WERI-Rb-1 (cell line): ENCODE measurements at regions not wholly inside any gene's neighbourhood (a gene's known extent, or its start where the extent isn't known, plus 50 kb on each side); places are given as distances from the start of the nearest gene placed in this dataset.

ENCODE experiments used
- DNase-seq: peaks from one replicate; pipeline ENCODE4 v3.0.0-alpha.2; 2020
- H3K27ac ChIP-seq: fragments of 250-450 bp; sonication (Bioruptor Pico); 2 replicates; pipeline ENCODE4 v1.5.1; 2020; ENCODE audit warnings: mild to moderate bottlenecking, moderate library complexity
- H3K27me3 ChIP-seq: fragments of 250-450 bp; sonication (Bioruptor Pico); 2 replicates; pipeline ENCODE4 v1.5.1; 2021; ENCODE audit warnings: mild to moderate bottlenecking, low read depth, moderate library complexity; ENCODE audit not compliant: insufficient read depth, severe bottlenecking
- H3K36me3 ChIP-seq: fragments of 250-450 bp; sonication (Bioruptor Pico); 2 replicates; pipeline ENCODE4 v1.5.1; 2020; ENCODE audit warnings: mild to moderate bottlenecking, moderate library complexity
- H3K4me3 ChIP-seq: 2 replicates; pipeline ENCODE4 v1.5.1; 2011; ENCODE audit warnings: low read depth, mild to moderate bottlenecking, control low read depth, low read length
- H3K9me3 ChIP-seq: fragments of 250-450 bp; sonication (Bioruptor Pico); 2 replicates; pipeline ENCODE4 v1.5.1; 2021; ENCODE audit warnings: mild to moderate bottlenecking, moderate library complexity; ENCODE audit not compliant: severe bottlenecking
- TF ChIP-seq, protein P1 (sequence below): IDR thresholded peaks from 2 replicates; pipeline ENCODE4 v1.5.1; 2011; ENCODE audit warnings: low read depth, mild to moderate bottlenecking, control low read depth, inconsistent platforms, low read length

DNA sequence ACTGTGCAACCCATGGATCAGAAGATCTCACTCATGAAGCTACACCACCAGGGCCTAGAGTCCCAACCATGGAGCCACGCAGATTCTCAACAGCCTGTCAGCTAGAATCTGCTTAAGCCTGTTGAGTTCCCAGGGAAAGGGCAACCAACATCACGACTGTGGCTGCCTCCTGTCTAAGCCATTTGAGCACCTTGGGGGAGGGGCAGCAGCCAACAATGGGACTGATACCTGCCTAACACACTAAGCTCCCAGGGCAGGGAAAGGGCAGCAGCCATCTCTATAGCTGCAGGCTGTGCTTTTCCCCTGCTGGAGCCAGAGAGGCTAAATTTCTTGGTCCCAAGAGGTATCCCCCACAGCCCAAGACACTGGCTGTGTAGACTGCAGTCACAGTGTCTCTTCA is 96.5 kb upstream of the TCEAL2 start:
- Histone ChIP-seq H3K36me3 (no peaks in the 10 kb centered on the region), H3K27ac (no peak overlapping the region), H3K9me3 (no peaks in the 10 kb centered on the region), H3K27me3 (peaks cover 2% of the 10 kb centered on the region), H3K4me3 (no peak overlapping the region)
- DNase-seq: no peak
- TF ChIP-seq, protein P1, sequence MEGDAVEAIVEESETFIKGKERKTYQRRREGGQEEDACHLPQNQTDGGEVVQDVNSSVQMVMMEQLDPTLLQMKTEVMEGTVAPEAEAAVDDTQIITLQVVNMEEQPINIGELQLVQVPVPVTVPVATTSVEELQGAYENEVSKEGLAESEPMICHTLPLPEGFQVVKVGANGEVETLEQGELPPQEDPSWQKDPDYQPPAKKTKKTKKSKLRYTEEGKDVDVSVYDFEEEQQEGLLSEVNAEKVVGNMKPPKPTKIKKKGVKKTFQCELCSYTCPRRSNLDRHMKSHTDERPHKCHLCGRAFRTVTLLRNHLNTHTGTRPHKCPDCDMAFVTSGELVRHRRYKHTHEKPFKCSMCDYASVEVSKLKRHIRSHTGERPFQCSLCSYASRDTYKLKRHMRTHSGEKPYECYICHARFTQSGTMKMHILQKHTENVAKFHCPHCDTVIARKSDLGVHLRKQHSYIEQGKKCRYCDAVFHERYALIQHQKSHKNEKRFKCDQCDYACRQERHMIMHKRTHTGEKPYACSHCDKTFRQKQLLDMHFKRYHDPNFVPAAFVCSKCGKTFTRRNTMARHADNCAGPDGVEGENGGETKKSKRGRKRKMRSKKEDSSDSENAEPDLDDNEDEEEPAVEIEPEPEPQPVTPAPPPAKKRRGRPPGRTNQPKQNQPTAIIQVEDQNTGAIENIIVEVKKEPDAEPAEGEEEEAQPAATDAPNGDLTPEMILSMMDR: no peak

DNA sequence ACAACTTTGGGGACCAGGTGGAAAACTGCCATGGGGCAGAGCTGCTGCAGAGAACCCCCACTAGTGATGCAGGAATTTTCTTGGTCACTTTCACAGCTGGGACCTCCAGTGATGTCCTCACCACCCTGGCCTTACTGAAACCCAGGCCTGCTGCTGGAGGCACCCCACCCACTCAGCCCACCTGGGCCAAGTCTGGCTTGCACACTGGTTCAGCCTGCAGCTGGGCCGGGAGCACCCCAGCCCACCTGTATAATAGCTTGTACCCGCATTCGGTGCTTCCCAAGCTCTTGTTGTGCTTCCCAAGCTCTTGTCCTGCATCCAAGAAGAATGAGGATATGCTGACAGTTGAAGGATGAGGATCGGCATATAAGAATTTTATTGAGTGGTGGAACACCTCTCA is 86.4 kb upstream of the ZMAT1 start:
- H3K9me3 ChIP-seq: no peaks in the 10 kb centered on the region
- no peaks in the 10 kb centered on the region for H3K36me3 ChIP-seq
- peaks cover 8% of the 10 kb centered on the region for H3K27me3 ChIP-seq
- H3K27ac ChIP-seq: no peak overlapping the region
- no peak overlapping the region for H3K4me3 ChIP-seq
- no peak for DNase-seq
- TF ChIP-seq, protein P1: no peak

DNA sequence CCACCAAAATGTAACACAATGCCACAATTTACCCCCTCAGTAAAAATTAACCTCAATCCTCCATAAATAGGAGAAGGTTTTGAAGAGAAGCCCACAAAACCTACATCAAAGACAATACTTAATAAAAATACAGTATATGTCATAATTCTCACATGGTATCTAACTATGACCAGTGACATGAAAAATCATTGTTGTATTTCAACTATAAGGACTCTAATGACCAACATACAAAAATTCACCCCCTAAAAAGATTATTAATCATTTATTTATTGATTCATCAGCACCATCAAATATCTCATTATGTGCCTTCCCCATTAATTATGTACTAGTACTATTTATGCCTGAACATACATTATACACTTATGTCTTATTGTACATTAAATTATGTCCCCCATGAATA is 77.1 kb upstream of the ZMAT1 start:
- no peak for DNase-seq
- H3K4me3 ChIP-seq: no peak overlapping the region
- TF ChIP-seq, protein P1: no peak
- H3K27ac ChIP-seq: no peak overlapping the region
- peaks cover 4% of the 10 kb centered on the region for H3K9me3 ChIP-seq
- peaks cover 16% of the 10 kb centered on the region for H3K27me3 ChIP-seq
- H3K36me3 ChIP-seq: no peaks in the 10 kb centered on the region

DNA sequence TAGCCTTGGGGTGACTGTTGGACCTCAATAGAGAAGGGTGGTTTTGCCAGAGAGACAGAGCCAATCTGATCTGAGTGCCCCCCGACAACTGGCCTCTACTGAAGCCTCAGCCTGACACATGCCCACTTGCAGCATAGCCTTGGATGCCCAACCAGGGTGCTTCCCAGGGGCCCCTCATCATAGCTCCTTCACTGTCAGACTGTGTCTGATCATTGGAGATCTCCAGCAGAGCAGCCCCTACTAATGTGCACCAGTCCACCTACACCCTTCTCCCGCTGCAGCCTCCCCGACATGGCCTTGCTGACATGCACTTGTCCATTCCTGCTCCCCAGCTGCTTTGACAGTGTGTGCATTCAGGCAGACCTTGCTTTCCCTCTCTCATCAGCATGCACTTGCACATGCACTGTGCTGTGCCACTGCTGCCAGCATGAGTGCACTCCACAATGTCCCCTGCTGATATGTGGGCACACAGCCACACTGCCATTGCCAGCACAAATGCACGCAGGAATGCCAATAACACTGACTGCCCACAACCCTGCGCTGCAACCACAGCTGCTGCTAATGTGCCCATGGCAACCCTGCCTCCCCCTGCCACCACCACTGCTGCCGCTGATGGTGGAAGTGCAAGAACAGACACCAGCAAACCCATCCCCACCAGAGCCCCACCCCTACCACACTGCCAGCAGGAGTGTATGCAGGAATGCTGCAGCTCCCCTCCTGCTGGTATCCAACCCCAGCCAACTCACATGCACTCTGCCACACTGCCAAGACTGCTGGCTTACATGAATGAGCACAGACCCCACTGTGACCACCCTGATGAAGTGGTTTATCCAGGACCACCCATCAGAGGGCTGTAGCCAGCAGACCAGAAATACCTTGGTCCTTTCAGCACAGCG is 68.1 kb upstream of the ZMAT1 start:
- Histone ChIP-seq H3K9me3 (peaks cover 4% of the 10 kb centered on the region), H3K36me3 (no peaks in the 10 kb centered on the region), H3K27me3 (peaks cover 23% of the 10 kb centered on the region), H3K27ac (no peak overlapping the region), H3K4me3 (no peak overlapping the region)
- TF ChIP-seq, protein P1: no peak
- no peak for DNase-seq

DNA sequence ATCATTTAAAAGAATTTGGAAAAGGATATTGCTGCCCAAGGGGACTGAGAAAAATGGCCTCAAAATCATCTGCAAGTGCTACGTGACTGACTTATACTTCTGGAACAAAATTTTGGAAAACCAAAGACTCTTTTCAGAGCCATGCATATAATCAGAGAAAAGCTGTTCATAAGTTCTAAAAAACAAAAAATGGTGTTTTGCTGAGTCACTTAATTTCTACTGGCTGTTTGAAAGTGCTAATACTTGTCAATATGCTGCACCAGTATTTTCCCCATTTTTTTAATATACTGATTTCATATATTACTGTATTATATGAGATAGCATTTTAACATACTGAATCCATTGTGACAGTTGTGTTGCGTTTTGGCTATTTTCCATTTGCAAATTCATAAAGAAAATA is 61.5 kb upstream of the ZMAT1 start:
- peaks cover 13% of the 10 kb centered on the region for H3K27me3 ChIP-seq
- H3K36me3 ChIP-seq: no peaks in the 10 kb centered on the region
- no peak overlapping the region for H3K27ac ChIP-seq
- no peaks in the 10 kb centered on the region for H3K9me3 ChIP-seq
- no peak for DNase-seq
- H3K4me3 ChIP-seq: no peak overlapping the region
- TF ChIP-seq, protein P1: no peak

DNA sequence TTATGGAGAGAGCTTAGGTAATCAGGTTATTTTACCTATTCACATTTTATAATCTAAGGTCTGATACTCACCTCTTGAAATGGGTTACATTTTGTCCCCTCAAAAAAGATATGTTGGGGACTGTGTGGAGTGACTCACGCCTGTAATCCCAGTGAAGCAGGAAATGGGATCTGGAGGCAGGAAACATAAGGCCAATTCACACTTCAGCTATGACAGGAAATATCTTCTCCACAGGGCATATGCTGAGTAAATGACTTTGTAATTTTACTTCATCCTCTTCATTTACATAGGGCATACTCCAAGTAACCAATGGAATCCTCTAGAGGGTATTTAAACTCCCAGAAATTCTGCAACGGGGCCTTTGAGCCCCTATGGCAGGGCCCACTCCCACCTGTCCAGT is 54.8 kb upstream of the ZMAT1 start:
- peaks cover 26% of the 10 kb centered on the region for H3K27me3 ChIP-seq
- TF ChIP-seq, protein P1: no peak

More for the DNA sequence above, 54.8 kb upstream of the ZMAT1 start:
- no peak overlapping the region for H3K4me3 ChIP-seq
- H3K36me3 ChIP-seq: no peaks in the 10 kb centered on the region
- no peaks in the 10 kb centered on the region for H3K9me3 ChIP-seq
- DNase-seq: no peak
- H3K27ac ChIP-seq: no peak overlapping the region
